ENCODE measurements at regions not wholly inside any gene's neighbourhood (a gene's known extent, or its start where the extent isn't known, plus 50 kb on each side); places are given as distances from the start of the nearest gene placed in this dataset.

- TF ChIP-seq ZNF404 (tag by site-specific recombination; IDR thresholded peaks at IDR 0.05) (no peak), ZNF501 (tag by site-specific recombination; IDR thresholded peaks at IDR 0.05) (no peak), ZNF16 (tag by site-specific recombination; IDR thresholded peaks at IDR 0.05; ENCODE audit: low read depth) (no peak), ZNF488 (tag by site-specific recombination; IDR thresholded peaks at IDR 0.05) (no peak), CTCF (tag by site-specific recombination; IDR thresholded peaks at IDR 0.05) (no peak), ZBTB7A (tag by site-specific recombination; IDR thresholded peaks at IDR 0.05; ENCODE audit: low read depth) (no peak), ZNF335 (tag by site-specific recombination; conservative IDR thresholded peaks at IDR 0.05) (no peak)
- TF ChIP-seq, protein P1, sequence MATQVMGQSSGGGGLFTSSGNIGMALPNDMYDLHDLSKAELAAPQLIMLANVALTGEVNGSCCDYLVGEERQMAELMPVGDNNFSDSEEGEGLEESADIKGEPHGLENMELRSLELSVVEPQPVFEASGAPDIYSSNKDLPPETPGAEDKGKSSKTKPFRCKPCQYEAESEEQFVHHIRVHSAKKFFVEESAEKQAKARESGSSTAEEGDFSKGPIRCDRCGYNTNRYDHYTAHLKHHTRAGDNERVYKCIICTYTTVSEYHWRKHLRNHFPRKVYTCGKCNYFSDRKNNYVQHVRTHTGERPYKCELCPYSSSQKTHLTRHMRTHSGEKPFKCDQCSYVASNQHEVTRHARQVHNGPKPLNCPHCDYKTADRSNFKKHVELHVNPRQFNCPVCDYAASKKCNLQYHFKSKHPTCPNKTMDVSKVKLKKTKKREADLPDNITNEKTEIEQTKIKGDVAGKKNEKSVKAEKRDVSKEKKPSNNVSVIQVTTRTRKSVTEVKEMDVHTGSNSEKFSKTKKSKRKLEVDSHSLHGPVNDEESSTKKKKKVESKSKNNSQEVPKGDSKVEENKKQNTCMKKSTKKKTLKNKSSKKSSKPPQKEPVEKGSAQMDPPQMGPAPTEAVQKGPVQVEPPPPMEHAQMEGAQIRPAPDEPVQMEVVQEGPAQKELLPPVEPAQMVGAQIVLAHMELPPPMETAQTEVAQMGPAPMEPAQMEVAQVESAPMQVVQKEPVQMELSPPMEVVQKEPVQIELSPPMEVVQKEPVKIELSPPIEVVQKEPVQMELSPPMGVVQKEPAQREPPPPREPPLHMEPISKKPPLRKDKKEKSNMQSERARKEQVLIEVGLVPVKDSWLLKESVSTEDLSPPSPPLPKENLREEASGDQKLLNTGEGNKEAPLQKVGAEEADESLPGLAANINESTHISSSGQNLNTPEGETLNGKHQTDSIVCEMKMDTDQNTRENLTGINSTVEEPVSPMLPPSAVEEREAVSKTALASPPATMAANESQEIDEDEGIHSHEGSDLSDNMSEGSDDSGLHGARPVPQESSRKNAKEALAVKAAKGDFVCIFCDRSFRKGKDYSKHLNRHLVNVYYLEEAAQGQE (tag by site-specific recombination; IDR thresholded peaks at IDR 0.05), result no peak
- TF ChIP-seq, protein P2, sequence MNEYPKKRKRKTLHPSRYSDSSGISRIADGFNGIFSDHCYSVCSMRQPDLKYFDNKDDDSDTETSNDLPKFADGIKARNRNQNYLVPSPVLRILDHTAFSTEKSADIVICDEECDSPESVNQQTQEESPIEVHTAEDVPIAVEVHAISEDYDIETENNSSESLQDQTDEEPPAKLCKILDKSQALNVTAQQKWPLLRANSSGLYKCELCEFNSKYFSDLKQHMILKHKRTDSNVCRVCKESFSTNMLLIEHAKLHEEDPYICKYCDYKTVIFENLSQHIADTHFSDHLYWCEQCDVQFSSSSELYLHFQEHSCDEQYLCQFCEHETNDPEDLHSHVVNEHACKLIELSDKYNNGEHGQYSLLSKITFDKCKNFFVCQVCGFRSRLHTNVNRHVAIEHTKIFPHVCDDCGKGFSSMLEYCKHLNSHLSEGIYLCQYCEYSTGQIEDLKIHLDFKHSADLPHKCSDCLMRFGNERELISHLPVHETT (tag by site-specific recombination; IDR thresholded peaks at IDR 0.05), result no peak
Observed at GRCh38 chr13:58989556-58989955, 1174.2 kb downstream of the DIAPH3 start.

All from HEK293 (cell line).